Endothelial cell of umbilical vein (primary cell): ENCODE measurements at regions not wholly inside any gene's neighbourhood (a gene's known extent, or its start where the extent isn't known, plus 50 kb on each side); places are given as distances from the start of the nearest gene placed in this dataset.

Experiments
- BruUV-seq: library from RNA; stranded (reverse); fragments of 400-500 nt; replicated peaks from 2 replicates; lab custom pipeline; 2021; lab: Mats Ljungman, UMichigan
- CTCF ChIA-PET: fragments of 300-600, 350-600 bp; sonication (Branson Sonifier 250); formaldehyde crosslinking; loops from one replicate; lab custom pipeline; 2021; ENCODE audit warnings: antibody characterized with exemption, inconsistent platforms; lab: Charles Lee
- POLR2A ChIA-PET: fragments of 300-600, 350-600 bp; sonication (Branson Sonifier 250); formaldehyde crosslinking; loops from one replicate; lab custom pipeline; 2021; ENCODE audit warnings: antibody characterized with exemption, inconsistent platforms; lab: Charles Lee
- DNase-seq: peaks from one replicate; pipeline ENCODE4 v3.0.0-alpha.2; 2011; ENCODE audit warnings: low read depth, low spot score
- FAIRE-seq: peaks from 2 replicates; lab custom pipeline; 2011; peaks lifted over from hg19 to GRCh38; lab: Jason Lieb, UNC
- H2AFZ ChIP-seq: 2 replicates; pipeline ENCODE4 v1.6.0; 2012; ENCODE audit warnings: low read depth, low read length, control low read depth, inconsistent platforms
- H3K27ac ChIP-seq: 2 replicates; pipeline ENCODE4 v1.5.1; 2011; ENCODE audit warnings: low read depth, mild to moderate bottlenecking, control low read depth, low read length, moderate library complexity; ENCODE audit not compliant: insufficient read depth
- H3K27me3 ChIP-seq, 2 experiments: 2 replicates each; pipeline versions ENCODE4 v1.6.0 to v1.6.1; 2011; ENCODE audit warnings: low read length in 2 of 2, mixed read lengths in 1 of 2; ENCODE audit not compliant: control insufficient read depth in 2 of 2, insufficient read depth in 2 of 2
- H3K36me3 ChIP-seq, 2 experiments: 2 replicates in 1 of 2; 3 replicates in 1 of 2; pipeline ENCODE4 v1.5.1; 2011; ENCODE audit warnings: low read length in 2 of 2, mild to moderate bottlenecking in 1 of 2, moderate library complexity in 1 of 2; ENCODE audit not compliant: control insufficient read depth in 2 of 2, insufficient read depth in 2 of 2; ENCODE audit errors: extremely low read depth in 1 of 2
- H3K4me1 ChIP-seq: 3 replicates; pipeline ENCODE4 v1.5.1; 2011; ENCODE audit warnings: mild to moderate bottlenecking, low read length; ENCODE audit not compliant: control insufficient read depth, insufficient read depth; ENCODE audit errors: extremely low read depth
- H3K4me2 ChIP-seq: 2 replicates; pipeline ENCODE4 v1.6.1; 2011; ENCODE audit warnings: low read length, control low read depth, mixed read lengths; ENCODE audit not compliant: insufficient read depth
- H3K4me3 ChIP-seq, 3 experiments: fragments of 200-600 bp in 1 of 3; sonication (generic), shearing (Covaris generic) in 1 of 3; replicated peaks in 1 of 3; 2 replicates each; pipeline ENCODE4 v1.5.1; 2011 to 2016; ENCODE audit warnings: control low read depth in 3 of 3, low read length in 3 of 3, mild to moderate bottlenecking in 2 of 3, inconsistent platforms in 1 of 3, low read depth in 1 of 3, moderate library complexity in 1 of 3; ENCODE audit not compliant: insufficient read depth in 1 of 3
- H3K79me2 ChIP-seq: 2 replicates; pipeline ENCODE4 v1.6.0; 2012; ENCODE audit warnings: low read length, inconsistent platforms; ENCODE audit not compliant: control insufficient read depth, insufficient read depth
- H3K9ac ChIP-seq: replicated peaks from 2 replicates; pipeline ENCODE3; 2011; ENCODE audit warnings: low read length, control low read depth; ENCODE audit not compliant: insufficient read depth; ENCODE audit errors: extremely low read depth
- H3K9me1 ChIP-seq: replicated peaks from 3 replicates; pipeline ENCODE4 v1.6.0; 2011; ENCODE audit warnings: mild to moderate bottlenecking, low read length; ENCODE audit not compliant: control insufficient read depth, insufficient read depth; ENCODE audit errors: extremely low read depth
- H3K9me3 ChIP-seq: replicated peaks from 2 replicates; pipeline ENCODE4 v1.5.1; 2012; ENCODE audit warnings: low read length, inconsistent platforms; ENCODE audit not compliant: control insufficient read depth, insufficient read depth
- H4K20me1 ChIP-seq: replicated peaks from 2 replicates; pipeline ENCODE3; 2011; ENCODE audit warnings: mild to moderate bottlenecking, low read length; ENCODE audit not compliant: control insufficient read depth, insufficient read depth; ENCODE audit errors: extremely low read depth
- EZH2 ChIP-seq: IDR thresholded peaks from 2 replicates; pipeline ENCODE4 v1.6.1; 2012; ENCODE audit warnings: borderline replicate concordance, low read depth, mild to moderate bottlenecking, moderate library complexity, low read length, inconsistent platforms; ENCODE audit not compliant: severe bottlenecking
- FOS ChIP-seq: IDR thresholded peaks from 2 replicates; pipeline ENCODE4 v1.6.1; 2011; ENCODE audit warnings: mild to moderate bottlenecking, low read length, moderate library complexity, borderline replicate concordance; ENCODE audit not compliant: insufficient read depth
- GATA2 ChIP-seq: IDR thresholded peaks from 2 replicates; pipeline ENCODE4 v1.7.0; 2011; ENCODE audit warnings: low read depth, mild to moderate bottlenecking, moderate library complexity, mixed read lengths, low read length; ENCODE audit not compliant: insufficient read length, insufficient read depth
- JUN ChIP-seq: IDR thresholded peaks from 2 replicates; pipeline ENCODE4 v1.6.1; 2011; ENCODE audit warnings: borderline replicate concordance, low read depth; ENCODE audit not compliant: insufficient read length, insufficient read depth
- MAX ChIP-seq: IDR thresholded peaks from 2 replicates; pipeline ENCODE4 v1.6.1; 2011; ENCODE audit not compliant: insufficient read depth, insufficient read length
- MYC ChIP-seq: IDR thresholded peaks from one replicate; pipeline ENCODE4 v1.6.1; 2011; ENCODE audit warnings: mild to moderate bottlenecking, low read depth, low read length
- POLR2A ChIP-seq: IDR thresholded peaks from 2 replicates; pipeline ENCODE4 v1.6.1; 2012; ENCODE audit warnings: low read depth, mild to moderate bottlenecking, control low read depth, low read length
- POLR2AphosphoS5 ChIP-seq: IDR thresholded peaks from 2 replicates; pipeline ENCODE4 v1.6.1; 2012; ENCODE audit warnings: low read depth, mild to moderate bottlenecking, control low read depth, low read length, moderate library complexity; ENCODE audit not compliant: insufficient read depth
- dilution Hi-C: fragments of 300-500 bp; cut with MboI; formaldehyde crosslinking; loops from one replicate; pipeline ENCODE4 v1.15.0; 2019; ENCODE audit warnings: low sequenced_read_pairs; ENCODE audit not compliant: extremely low pct_ligation_motif_present
- intact Hi-C: fragments of 100-400 bp; cut with micrococcal nuclease; formaldehyde crosslinking; loops from one replicate; pipeline ENCODE4 v1.10.0; 2022
- TF ChIP-seq, protein P1 (sequence below), 2 donors: IDR thresholded peaks; 1 replicate in 1 of 2; 2 replicates in 1 of 2; pipeline ENCODE4 v1.5.1; 2011; ENCODE audit warnings: low read length in 2 of 2, mild to moderate bottlenecking in 2 of 2, moderate library complexity in 2 of 2, control low read depth in 1 of 2, inconsistent platforms in 1 of 2, low read depth in 1 of 2; ENCODE audit not compliant: insufficient read depth in 1 of 2; ENCODE audit errors: extremely low read depth in 1 of 2

DNA sequence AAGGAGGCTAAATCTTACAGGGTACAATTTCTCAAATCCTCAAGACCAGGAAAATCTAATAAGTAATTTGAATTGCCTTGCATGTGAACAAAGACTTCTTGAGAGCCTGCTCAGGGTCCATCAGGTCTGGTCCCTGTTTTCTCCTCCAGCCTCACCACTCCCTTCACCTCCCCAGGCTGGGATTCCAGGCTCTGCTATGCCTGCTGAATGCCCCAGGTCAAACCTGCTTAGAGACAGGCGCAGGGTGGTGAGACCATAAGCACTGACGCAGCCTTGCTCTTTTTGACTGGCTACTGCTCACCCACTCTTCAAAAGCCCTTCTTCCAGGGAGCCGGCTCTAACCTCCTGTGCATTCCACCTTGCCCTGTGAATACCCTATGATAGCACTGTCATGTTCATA lies 356.4 kb upstream of the ACVR2A start:
- CTCF ChIA-PET, result no interaction called here
- TF ChIP-seq GATA2 (no peak), FOS (no peak), POLR2A (no peak), EZH2 (no peak), JUN (no peak), MYC (no peak), MAX (no peak), POLR2AphosphoS5 (no peak)
- TF ChIP-seq, protein P1, sequence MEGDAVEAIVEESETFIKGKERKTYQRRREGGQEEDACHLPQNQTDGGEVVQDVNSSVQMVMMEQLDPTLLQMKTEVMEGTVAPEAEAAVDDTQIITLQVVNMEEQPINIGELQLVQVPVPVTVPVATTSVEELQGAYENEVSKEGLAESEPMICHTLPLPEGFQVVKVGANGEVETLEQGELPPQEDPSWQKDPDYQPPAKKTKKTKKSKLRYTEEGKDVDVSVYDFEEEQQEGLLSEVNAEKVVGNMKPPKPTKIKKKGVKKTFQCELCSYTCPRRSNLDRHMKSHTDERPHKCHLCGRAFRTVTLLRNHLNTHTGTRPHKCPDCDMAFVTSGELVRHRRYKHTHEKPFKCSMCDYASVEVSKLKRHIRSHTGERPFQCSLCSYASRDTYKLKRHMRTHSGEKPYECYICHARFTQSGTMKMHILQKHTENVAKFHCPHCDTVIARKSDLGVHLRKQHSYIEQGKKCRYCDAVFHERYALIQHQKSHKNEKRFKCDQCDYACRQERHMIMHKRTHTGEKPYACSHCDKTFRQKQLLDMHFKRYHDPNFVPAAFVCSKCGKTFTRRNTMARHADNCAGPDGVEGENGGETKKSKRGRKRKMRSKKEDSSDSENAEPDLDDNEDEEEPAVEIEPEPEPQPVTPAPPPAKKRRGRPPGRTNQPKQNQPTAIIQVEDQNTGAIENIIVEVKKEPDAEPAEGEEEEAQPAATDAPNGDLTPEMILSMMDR (IDR thresholded peaks at IDR 0.05; ENCODE audit: extremely low read depth in 1 of 2, insufficient read depth in 1 of 2, low read depth in 1 of 2, low read length in 2 of 2), result no peak
- no peaks in the 10 kb centered on the region for H3K27me3 ChIP-seq
- no peak overlapping the region for H2AFZ ChIP-seq
- dilution Hi-C loops (no loop called here), intact Hi-C loops (no loop called here)
- no peaks in the 10 kb centered on the region for H3K4me1 ChIP-seq
- no peak for FAIRE-seq
- H3K9me3 ChIP-seq, result no peaks in the 10 kb centered on the region
- no peaks in the 10 kb centered on the region for H3K9me1 ChIP-seq
- no peak for DNase-seq
- no peak overlapping the region for H3K4me3 ChIP-seq
- no peaks in the 10 kb centered on the region for H3K36me3 ChIP-seq
- BruUV-seq, result no TSS peak
- no peak overlapping the region for H3K27ac ChIP-seq
- no peaks in the 10 kb centered on the region for H4K20me1 ChIP-seq
- POLR2A ChIA-PET, result no interaction called here
- H3K79me2 ChIP-seq, result no peaks in the 10 kb centered on the region
- H3K9ac ChIP-seq, result no peak overlapping the region
- H3K4me2 ChIP-seq, result no peak overlapping the region
